Prostate gland (tissue), 2 donors: ENCODE measurements at regions not wholly inside any gene's neighbourhood (a gene's known extent, or its start where the extent isn't known, plus 50 kb on each side); places are given as distances from the start of the nearest gene placed in this dataset.
"Not testable (repeated sequence)": the region's sequence is repeated elsewhere in the genome, so short reads cannot be mapped to it uniquely, and the experiment has no call there.

Experiments used
- DNase-seq: peaks from one replicate; pipeline ENCODE4 v3.0.0-alpha.2; 2019; ENCODE audit warnings: low spot score
- H3K27ac ChIP-seq, 2 donors: fragments of 200-600 bp; sonication (generic); 2 replicates each; pipeline ENCODE4 v1.5.1; 2017 to 2019
- H3K27me3 ChIP-seq: fragments of 200-600 bp; sonication (generic); replicated peaks from 2 replicates; pipeline ENCODE4 v1.5.1; 2019; ENCODE audit not compliant: insufficient read depth
- H3K36me3 ChIP-seq, 2 donors: fragments of 200-600 bp; sonication (generic); 1 replicate in 1 of 2; 2 replicates in 1 of 2; pipeline versions ENCODE4 v1.5.1 to v1.8.1; 2017 to 2019
- H3K4me1 ChIP-seq: fragments of 200-600 bp; sonication (generic); replicated peaks from 2 replicates; pipeline ENCODE4 v1.5.1; 2019
- H3K4me3 ChIP-seq, 2 donors: fragments of 200-600 bp; sonication (generic); 2 replicates each; pipeline ENCODE4 v1.5.1; 2017 to 2019
- H3K9me3 ChIP-seq: fragments of 200-600 bp; sonication (generic); 2 replicates; pipeline ENCODE4 v1.5.1; 2017
- CTCF ChIP-seq, 4 experiments: fragments of 200-600 bp in 2 of 4; fragments of 450-650 bp in 2 of 4; sonication (generic) in 2 of 4; IDR thresholded peaks; 1 replicate in 3 of 4; 2 replicates in 1 of 4; pipeline ENCODE4 v1.5.1; 2016 to 2019; ENCODE audit warnings: antibody characterized with exemption in 4 of 4, mild to moderate bottlenecking in 2 of 4, moderate library complexity in 2 of 4
- POLR2A ChIP-seq: fragments of 450-650 bp; IDR thresholded peaks from one replicate; pipeline ENCODE4 v1.6.1; 2016; ENCODE audit warnings: antibody characterized with exemption, mild to moderate bottlenecking
- POLR2AphosphoS5 ChIP-seq: sonication (generic); formaldehyde crosslinking; IDR thresholded peaks from one replicate; pipeline ENCODE4 v1.6.1; 2017; ENCODE audit warnings: antibody characterized with exemption
- WGBS: methylation state at CpG from one replicate; pipeline ENCODE4 v1.1.5; 2018; 5-methylcytosine and 5-hydroxymethylcytosine counted together
- intact Hi-C: fragments of 100-400 bp; cut with DNase I; formaldehyde crosslinking; loops from one replicate; pipeline ENCODE4 v1.14.2; 2022

- intact Hi-C loops = no loop called here
- Histone ChIP-seq H3K27ac (no peak overlapping the region), H3K27me3 (no peaks in the 10 kb centered on the region), H3K36me3 (no peaks in the 10 kb centered on the region), H3K4me1 (no peaks in the 10 kb centered on the region), H3K9me3 (no peaks in the 10 kb centered on the region), H3K4me3 (no peak overlapping the region)
- DNase-seq = no peak
- 76% methylated on average over 11 of the region's 11 CpGs for WGBS
- TF ChIP-seq CTCF (IDR thresholded peaks at IDR 0.05) (no peak), POLR2A (no peak), POLR2AphosphoS5 (no peak)
Measured at GRCh38 chr1:38584448-38585355, 274.9 kb downstream of the RRAGC start.

- H3K4me1 ChIP-seq, H3K27me3 ChIP-seq, H3K4me3 ChIP-seq, H3K36me3 ChIP-seq, H3K27ac ChIP-seq, H3K9me3 ChIP-seq, DNase-seq, intact Hi-C loops: not testable (repeated sequence)
- 90% methylated on average over 2 of the region's 2 CpGs for WGBS
Measured at GRCh38 chr1:38583287-38583686, 276.3 kb downstream of the RRAGC start.

GRCh38 chr1:38581396-38581795, 278.2 kb downstream of the RRAGC start:
- 83% methylated on average over 2 of the region's 2 CpGs for WGBS
- peaks cover 11% of the 10 kb centered on the region for H3K27me3 ChIP-seq
- no peak for DNase-seq
- intact Hi-C loops = no loop called here
- H3K27ac ChIP-seq = no peak overlapping the region
- no peak for TF ChIP-seq CTCF (IDR thresholded peaks at IDR 0.05)
- no peak for TF ChIP-seq POLR2AphosphoS5
- no peak for TF ChIP-seq POLR2A
- H3K4me3 ChIP-seq = no peak overlapping the region
- no peaks in the 10 kb centered on the region for H3K36me3 ChIP-seq
- H3K4me1 ChIP-seq = no peaks in the 10 kb centered on the region
- H3K9me3 ChIP-seq = no peaks in the 10 kb centered on the region

GRCh38 chr1:38580594-38580993, 279.0 kb downstream of the RRAGC start:
- H3K9me3 ChIP-seq = no peaks in the 10 kb centered on the region
- H3K4me3 ChIP-seq = no peak overlapping the region
- intact Hi-C loops = no loop called here
- peaks cover 11% of the 10 kb centered on the region for H3K27me3 ChIP-seq
- H3K4me1 ChIP-seq = no peaks in the 10 kb centered on the region
- no peak for DNase-seq
- WGBS = 93% methylated on average over 2 of the region's 2 CpGs
- no peak overlapping the region for H3K27ac ChIP-seq
- no peaks in the 10 kb centered on the region for H3K36me3 ChIP-seq
- TF ChIP-seq POLR2AphosphoS5 (no peak), POLR2A (no peak), CTCF (IDR thresholded peaks at IDR 0.05) (no peak)

- intact Hi-C loops = no loop called here
- no peak overlapping the region for H3K27ac ChIP-seq
- 82% methylated on average over 5 of the region's 5 CpGs for WGBS
- no peaks in the 10 kb centered on the region for H3K9me3 ChIP-seq
- no peak overlapping the region for H3K4me3 ChIP-seq
- peaks cover 11% of the 10 kb centered on the region for H3K27me3 ChIP-seq
- no peaks in the 10 kb centered on the region for H3K36me3 ChIP-seq
- H3K4me1 ChIP-seq = no peaks in the 10 kb centered on the region
- no peak for DNase-seq
- TF ChIP-seq POLR2A = no peak
- TF ChIP-seq CTCF (IDR thresholded peaks at IDR 0.05) = no peak
- no peak for TF ChIP-seq POLR2AphosphoS5
Measured at GRCh38 chr1:38579056-38579455, 280.5 kb downstream of the RRAGC start.
